ENCODE measurements at regions not wholly inside any gene's neighbourhood (a gene's known extent, or its start where the extent isn't known, plus 50 kb on each side); places are given as distances from the start of the nearest gene placed in this dataset.
"Not testable (repeated sequence)": the region's sequence is repeated elsewhere in the genome, so short reads cannot be mapped to it uniquely, and the experiment has no call there.

DNA sequence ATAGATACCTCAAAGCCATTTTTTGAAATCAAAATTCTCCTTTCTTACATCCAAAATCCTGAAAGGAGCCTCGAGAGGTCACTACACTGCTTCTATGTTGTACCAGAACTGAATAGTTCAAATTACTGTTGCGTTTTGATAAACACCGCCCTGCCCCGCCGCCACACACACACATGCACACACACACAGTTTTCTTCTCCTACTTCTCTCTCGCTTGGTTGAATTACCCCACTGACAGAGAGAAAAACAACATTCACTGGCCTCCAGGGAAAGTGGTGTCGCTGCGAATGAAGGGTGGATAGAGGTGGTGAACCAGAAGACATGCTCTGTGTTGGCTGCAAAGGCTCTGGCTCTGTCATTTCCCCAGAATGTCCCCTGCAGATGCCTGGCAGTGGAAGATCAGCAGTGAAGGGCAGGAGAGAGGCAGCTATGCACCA, 183.4 kb upstream of the RFC3 start:
- DNase-seq: peak; percentile 41

GRCh38 chr13:33636243-33636642, 181.7 kb upstream of the RFC3 start:
- no peak for DNase-seq

GRCh38 chr13:33636955-33637670, 180.8 kb upstream of the RFC3 start:
- no peak for DNase-seq

GRCh38 chr13:33637978-33638743, 179.8 kb upstream of the RFC3 start:
- no peak for DNase-seq

DNA sequence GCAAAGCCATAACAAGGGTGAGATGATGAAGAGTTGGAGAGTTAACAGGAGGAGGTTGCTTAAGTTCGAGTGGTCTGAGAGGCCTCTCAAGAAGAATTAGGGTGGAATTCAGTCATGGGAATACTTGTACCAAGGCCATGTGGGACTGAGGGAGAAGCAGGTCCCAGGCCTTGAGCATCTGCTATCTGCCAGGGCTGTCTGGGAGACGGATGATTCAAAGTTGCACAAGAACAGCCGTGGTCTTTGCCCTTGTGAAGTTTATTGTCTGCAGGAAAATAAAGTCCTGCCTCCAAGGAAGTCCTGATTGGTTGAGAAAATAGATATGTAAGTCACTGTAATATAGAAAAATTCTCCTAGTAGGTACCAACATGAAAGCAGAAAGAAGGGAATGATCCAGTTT, 178.8 kb upstream of the RFC3 start:
- no peak for DNase-seq

DNA sequence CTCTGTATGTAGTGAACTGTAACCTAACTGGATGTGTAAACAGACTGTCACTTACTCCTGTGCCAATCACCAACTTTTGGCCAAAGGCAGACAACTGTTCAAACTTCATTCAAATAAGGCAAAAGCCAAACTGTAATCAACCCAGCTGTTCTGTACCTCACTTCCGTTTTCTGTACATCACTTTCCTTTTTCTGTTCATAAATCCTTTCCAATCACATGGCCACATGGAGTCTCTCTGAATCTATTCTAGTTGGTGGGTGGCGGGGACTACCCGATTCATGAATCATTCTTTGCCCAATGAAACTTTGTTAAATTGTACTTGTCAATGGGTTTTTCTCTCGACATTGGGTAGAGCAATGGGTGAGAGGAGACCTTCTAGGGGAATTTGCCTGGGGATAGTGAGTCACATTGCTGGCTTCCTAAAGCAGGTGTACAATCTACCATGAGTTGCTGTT, 178.3 kb upstream of the RFC3 start:
- no peak for DNase-seq

DNA sequence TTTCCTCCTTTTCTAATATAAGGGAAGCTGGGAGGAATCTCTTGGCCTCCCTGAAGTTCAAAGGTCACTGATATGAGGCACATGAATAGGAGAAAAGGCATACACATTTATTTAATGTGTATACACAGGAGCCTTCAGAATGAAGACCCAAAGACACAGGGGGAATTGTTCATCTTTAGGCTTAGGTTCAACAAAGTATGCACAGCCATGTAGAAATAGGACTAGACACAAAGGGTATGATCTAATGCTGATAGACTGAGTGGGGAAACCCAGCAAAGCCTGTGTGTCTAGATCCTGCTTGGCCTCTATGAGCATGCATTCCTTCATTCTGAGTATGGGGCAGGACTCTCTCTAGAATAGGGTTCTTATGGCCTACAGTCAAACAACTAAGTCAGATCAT, 177.1 kb upstream of the RFC3 start:
- DNase-seq: no peak

- DNase-seq: peak; percentile 79
These were observed 175.4 kb upstream of the RFC3 start for GRCh38 chr13:33642374-33643065.

GRCh38 chr13:33644581-33645543, 173.1 kb upstream of the RFC3 start:
- DNase-seq: peak; percentile 62

DNA sequence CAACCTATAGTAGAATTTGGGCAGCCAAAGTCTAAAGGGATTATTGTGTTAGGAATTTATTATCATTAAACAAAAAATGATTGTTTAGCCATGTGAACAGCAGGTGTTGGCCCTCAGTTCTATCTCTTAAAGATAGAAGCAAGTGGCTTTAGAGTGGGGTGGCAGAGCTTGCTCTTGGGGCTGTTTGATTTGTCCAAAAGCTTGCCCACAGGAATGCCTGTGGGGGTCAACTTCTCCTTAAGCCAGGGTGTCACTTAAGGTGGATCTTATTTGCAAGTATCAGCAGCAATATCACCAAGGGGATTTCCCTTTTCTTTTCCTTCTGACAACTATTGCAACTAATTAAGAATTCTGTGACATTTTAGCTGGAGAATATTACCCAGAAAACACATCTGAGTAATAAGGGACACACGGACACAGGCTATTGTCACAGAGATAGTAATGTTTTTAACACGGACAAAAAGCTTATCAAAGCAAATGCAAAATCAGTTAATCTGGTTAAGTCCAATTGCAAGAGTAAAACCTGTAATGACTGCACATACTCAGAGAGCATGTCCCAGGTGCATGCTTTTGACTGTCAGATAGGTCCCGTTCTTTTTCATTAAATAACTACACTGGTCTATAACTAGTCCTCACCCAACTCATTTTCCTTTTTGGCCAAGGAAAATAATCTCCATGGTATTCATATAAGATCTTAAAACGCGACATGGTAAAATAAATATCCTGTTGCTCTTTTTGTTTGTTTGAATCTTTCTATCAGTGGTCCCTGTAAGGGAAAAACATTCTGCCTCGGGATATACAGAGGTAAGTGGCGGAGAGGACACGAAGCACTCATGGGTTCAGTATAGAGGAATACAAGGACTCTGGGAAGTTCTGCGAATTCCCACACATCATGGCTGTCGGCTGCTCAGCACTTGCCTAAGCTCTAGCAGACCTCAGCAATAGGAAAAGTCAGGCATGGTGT, 172.1 kb upstream of the RFC3 start:
- DNase-seq: no peak

GRCh38 chr13:33649212-33649878, 168.6 kb upstream of the RFC3 start:
- DNase-seq: no peak

DNA sequence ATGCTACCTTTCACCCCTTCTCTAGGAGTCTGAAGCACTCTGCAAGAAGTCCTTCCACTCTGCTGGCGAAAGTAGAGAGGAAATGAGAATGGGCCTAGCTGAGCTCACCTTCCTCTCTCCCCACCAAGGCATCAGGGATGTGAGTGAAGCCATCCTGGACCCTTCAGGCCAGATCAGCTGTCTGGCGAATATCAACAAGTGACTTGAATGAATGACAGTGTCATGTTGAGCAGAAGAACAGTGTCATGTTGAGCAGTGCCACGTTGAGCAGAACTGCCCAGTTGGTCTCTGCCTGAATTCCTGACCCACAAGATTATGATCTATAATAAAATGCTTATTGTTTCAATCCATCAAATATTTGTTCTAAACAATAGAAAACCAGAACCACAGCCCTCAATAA, 166.2 kb upstream of the RFC3 start:
- no peak for DNase-seq

GRCh38 chr13:33657274-33657673, 160.7 kb upstream of the RFC3 start:
- no peak for DNase-seq

DNA sequence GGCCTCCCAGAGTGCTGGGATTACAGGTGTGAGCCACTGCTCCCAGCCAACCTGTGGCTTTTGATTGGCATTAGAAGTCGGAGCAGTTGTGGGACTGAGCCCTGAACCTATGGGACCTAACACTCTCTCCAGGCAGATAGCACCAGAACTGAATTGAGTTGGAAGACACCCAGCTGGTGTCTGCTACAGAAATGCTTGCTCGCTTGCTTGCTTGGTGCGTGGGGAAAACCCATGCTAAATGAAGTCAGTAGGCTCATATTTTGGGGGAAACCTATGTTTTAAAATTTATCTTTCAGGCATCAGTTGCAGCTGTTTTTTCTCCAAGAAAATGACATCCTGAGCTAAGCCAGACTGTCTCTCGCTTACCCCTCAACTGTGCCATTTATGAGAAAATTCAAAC, 158.5 kb upstream of the RFC3 start:
- DNase-seq: no peak

DNA sequence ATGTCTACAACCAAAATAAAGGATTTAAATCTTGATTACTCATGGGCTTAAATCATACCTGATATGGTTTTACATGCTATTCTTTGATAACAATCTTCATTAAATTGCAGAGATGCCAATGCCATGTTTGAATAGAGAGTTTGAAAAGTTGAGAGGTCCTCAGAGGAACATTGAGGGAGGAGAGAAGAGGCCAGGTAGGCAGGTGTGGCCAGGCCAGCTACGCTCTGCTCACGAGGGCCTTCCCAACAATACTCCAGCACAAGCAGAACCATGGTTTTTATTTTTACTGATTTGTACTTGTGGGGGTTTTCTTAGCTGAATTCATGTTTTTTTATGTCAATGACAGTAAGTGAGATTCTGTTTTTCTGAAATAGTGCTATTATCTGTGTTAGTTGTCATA, 158.1 kb upstream of the RFC3 start:
- DNase-seq: no peak

GRCh38 chr13:33662392-33662791, 155.6 kb upstream of the RFC3 start:
- DNase-seq: no peak

DNA sequence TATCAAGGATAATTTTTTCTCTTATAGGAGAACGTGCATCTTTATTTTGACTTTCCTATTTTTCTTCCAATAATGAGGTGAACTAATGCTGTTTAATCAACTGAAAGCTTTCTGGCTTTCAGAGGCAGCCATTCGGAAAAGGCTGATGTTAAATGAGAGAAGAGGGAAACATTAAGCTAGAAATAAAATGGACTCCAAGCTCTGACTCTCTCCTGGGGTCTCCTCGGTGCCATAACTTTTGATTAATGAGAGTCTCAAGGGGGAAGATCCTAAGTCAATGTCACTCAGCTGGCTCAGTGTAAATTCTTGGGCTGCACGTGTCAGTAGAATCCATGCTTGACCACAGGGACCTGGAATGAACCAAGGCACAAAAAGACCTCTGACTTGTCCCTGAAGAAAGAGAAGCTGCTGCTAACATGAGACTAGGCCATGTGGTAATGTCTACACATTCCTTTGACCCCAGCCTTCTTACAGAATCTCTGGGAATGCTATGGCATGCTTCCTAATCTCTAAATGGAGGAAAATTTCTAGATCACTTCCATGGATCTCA, 152.2 kb upstream of the RFC3 start:
- DNase-seq: no peak

- DNase-seq: no peak
These were observed 146.4 kb upstream of the RFC3 start for GRCh38 chr13:33671560-33671959.

DNA sequence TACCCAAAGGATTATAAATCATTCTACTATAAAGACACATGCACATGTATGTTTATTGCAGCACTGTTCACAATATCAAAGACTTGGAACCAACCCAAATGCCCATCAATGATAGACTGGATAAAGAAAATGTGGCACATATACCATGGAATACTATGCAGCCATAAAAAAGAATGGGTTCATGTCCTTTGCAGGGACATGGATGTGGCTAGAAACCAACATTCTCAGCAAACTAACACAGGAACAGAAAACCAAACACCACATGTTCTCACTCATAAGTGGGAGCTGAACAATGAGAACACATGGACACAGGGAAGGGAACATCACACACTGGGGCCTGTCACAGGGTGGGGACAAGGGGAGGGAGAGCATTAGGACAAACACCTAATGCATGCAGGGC, 145.9 kb upstream of the RFC3 start:
- not testable (repeated sequence) for DNase-seq
